ENCODE measurements at regions not wholly inside any gene's neighbourhood (a gene's known extent, or its start where the extent isn't known, plus 50 kb on each side); places are given as distances from the start of the nearest gene placed in this dataset.
"Not testable (repeated sequence)": the region's sequence is repeated elsewhere in the genome, so short reads cannot be mapped to it uniquely, and the experiment has no call there.

- DNase-seq (ENCODE audit: low spot score), result no peak
Measured at GRCh38 chr10:3959370-3960325, 174.6 kb upstream of the KLF6 start.

- no peak for DNase-seq (ENCODE audit: low spot score)
Measured at GRCh38 chr10:3958472-3958996, 173.5 kb upstream of the KLF6 start.

GRCh38 chr10:3955955-3956617 is 171.1 kb upstream of the KLF6 start:
- no peak for DNase-seq (ENCODE audit: low spot score)

DNA sequence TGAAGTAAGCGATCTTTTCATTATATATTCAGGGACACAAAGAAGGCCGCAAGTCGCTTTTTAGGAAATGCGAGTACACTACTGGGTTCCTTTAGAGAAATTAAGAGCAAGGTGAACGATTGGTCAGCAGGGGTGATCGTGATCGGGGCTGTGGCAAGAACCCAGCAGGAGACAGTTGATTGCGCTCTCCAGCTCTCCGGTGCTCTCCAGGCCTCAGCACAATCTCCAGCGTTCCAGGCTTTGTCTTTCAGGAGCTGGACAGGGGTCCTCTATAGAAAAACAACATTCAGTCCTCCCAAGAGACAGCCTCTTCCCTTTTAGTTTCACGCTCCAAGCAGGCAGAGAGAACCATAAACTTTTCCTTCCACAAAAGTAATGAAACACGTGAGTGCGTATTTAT is 170.5 kb upstream of the KLF6 start:
- no peak for DNase-seq (ENCODE audit: low spot score)

DNA sequence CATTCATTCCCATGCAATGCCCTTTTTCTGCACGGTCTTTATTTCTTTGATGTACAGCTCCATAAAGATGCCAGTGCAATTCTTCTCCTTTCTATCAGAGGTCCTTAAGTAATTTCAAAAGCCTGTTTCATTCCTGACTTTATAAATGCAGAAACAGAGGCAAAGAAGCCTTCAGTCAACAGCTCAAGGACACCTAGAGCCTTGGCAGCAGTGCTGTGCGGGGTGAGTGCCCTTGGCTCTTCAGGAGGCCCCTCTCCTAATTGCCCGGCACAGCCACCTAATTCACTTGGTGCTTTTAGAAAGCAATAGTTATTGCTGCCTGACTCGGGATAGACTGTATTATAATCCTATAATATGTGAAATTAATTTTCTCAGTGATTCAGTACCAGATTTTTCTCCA is 169.6 kb upstream of the KLF6 start:
- DNase-seq (ENCODE audit: low spot score), result no peak

- DNase-seq (ENCODE audit: low spot score), result not testable (repeated sequence)
Measured at GRCh38 chr10:3954007-3954406, 169.0 kb upstream of the KLF6 start.

DNA sequence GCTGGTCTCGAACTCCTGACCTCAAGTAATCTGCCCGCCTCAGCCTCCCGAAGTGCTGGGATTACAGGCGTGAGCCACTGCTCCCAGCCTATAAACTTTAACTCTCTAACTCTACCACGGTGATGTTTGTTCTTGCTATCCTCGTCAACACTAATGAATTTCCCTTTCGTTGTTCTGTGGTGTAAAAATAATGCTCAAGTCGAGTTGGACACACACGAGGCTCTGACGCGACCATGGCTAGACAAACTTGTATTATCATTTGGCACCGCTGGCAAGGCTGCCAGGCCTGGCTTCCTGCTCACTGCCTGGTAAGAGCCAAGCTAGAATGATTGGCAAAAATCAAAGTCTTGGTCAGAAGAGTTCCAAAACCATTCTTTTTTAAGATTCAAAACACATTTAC is 167.0 kb upstream of the KLF6 start:
- DNase-seq (ENCODE audit: low spot score), result no peak

- DNase-seq (ENCODE audit: low spot score), result no peak
Measured at GRCh38 chr10:3950676-3951275, 165.8 kb upstream of the KLF6 start.

GRCh38 chr10:3949711-3950110 is 164.7 kb upstream of the KLF6 start:
- DNase-seq (ENCODE audit: low spot score), result no peak

DNA sequence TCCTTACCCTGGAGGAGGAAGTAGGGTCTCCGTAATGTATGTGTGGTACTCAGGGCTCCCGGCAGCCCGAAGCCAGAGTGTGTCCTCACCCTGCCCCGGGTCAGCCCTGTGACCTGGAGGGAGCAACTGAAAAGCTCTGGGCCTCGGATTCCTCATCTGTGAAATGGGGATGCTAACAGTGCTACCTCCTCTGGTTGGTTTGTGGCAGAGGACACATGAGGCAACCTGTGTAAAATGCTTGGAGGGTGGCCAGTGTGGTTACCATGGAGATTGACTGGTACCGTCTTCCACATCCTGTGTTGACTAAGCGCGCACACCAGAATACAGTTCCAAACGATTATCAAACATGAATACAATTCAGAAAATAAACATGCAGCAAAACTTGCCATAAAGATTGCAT is 163.8 kb upstream of the KLF6 start:
- peak; percentile 12 for DNase-seq (ENCODE audit: low spot score)

GRCh38 chr10:3946234-3947229 is 161.5 kb upstream of the KLF6 start:
- DNase-seq (ENCODE audit: low spot score), result no peak

GRCh38 chr10:3945026-3945425 is 160.0 kb upstream of the KLF6 start:
- no peak for DNase-seq (ENCODE audit: low spot score)

- DNase-seq (ENCODE audit: low spot score), result no peak
Measured at GRCh38 chr10:3944591-3944990, 159.6 kb upstream of the KLF6 start.

- DNase-seq (ENCODE audit: low spot score), result no peak
Measured at GRCh38 chr10:3943695-3944257, 158.8 kb upstream of the KLF6 start.

DNA sequence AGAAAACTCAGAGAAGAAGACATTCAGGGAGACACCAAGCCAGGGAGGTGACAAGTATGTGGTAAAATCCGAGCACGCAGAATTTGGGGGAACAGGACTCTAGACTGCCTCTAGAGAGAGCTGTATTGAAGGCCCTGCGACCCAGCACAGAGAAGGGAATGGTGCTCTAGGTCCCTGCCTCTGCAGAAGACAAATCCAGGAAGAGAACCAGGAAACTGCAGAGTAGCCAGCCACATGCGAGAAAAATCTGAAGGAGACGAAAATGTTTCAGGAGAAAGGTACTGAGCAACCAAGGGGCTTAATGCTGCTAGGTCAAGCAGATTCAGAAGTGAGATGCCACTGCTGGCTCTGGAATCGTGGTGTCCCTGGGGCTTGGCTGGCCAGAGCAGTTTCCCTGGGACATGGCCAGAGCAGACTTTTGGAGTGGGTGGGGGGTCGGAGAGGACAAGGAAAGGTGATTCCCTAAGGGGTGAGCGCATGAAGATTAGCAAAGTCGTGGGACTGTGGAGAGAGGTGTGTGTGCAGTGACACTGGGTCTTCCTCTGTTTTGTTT is 158.0 kb upstream of the KLF6 start:
- no peak for DNase-seq (ENCODE audit: low spot score)

GRCh38 chr10:3941676-3942075 is 156.7 kb upstream of the KLF6 start:
- no peak for DNase-seq (ENCODE audit: low spot score)

- no peak for DNase-seq (ENCODE audit: low spot score)
Measured at GRCh38 chr10:3936422-3937040, 151.5 kb upstream of the KLF6 start.

- no peak for DNase-seq (ENCODE audit: low spot score)
Measured at GRCh38 chr10:3935933-3936359, 150.9 kb upstream of the KLF6 start.

DNA sequence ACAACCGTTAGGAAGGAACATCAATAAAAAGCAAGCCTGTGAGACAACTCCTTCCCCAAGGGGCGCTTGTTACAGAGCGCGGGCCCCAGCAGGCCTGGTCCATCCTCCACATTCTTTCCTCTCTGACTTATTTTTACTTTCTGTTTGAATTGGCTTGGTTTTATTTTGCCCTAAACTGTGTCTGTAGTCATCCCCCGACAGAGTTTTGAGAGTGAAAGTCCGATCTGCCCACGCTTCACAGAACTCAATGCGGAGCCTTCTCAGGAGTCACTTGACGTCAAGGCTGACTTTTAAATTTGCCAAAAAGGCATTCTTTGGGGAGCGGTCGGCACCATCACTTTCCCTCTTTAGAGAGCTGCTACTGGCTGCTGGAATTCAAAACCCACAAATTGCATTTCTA is 150.1 kb upstream of the KLF6 start:
- DNase-seq (ENCODE audit: low spot score), result no peak

DNA sequence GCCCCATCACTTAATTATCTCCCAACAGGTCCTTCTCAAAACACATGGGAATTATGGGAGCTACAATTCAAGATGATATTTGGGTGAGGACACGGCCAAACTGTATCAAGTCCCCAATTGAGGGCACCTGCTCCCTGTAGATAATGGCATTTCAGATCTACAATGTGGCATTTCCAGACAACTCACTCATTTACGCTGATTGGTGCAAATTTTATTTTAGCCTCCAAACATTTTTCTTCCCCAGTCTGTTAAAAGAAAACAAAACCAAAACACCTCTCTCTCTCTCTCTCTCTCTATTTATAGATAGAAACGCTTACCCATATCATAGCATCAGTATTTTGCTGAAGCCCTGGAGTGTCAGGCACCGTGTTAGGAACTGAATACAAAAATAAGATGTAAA is 148.7 kb upstream of the KLF6 start:
- no peak for DNase-seq (ENCODE audit: low spot score)

Data from RKO (cell line).